ENCODE measurements at regions not wholly inside any gene's neighbourhood (a gene's known extent, or its start where the extent isn't known, plus 50 kb on each side); places are given as distances from the start of the nearest gene placed in this dataset.

- no peak for DNase-seq (ENCODE audit: low read depth in 1 of 2, low spot score in 1 of 2)
- TF ChIP-seq REST (IDR thresholded peaks at IDR 0.05; ENCODE audit: insufficient replicate concordance, low read depth) (no peak), SPI1 (IDR thresholded peaks at IDR 0.05; ENCODE audit: borderline replicate concordance, low read depth) (no peak), GABPA (IDR thresholded peaks at IDR 0.05; ENCODE audit: low read depth) (no peak), POLR2AphosphoS5 (IDR thresholded peaks at IDR 0.05; ENCODE audit: low read depth) (no peak), CTCF (IDR thresholded peaks at IDR 0.05; ENCODE audit: insufficient read depth, low read length) (no peak)
- no peaks in the 10 kb centered on the region for H3K27me3 ChIP-seq (ENCODE audit: insufficient read depth, poor library complexity, severe bottlenecking)
Observed at GRCh38 chr4:79025170-79025569, 85.9 kb upstream of the PAQR3 start.

GRCh38 chr4:79023799-79024770 is 84.8 kb upstream of the PAQR3 start:
- DNase-seq (ENCODE audit: low read depth in 1 of 2, low spot score in 1 of 2), result no peak
- no peaks in the 10 kb centered on the region for H3K27me3 ChIP-seq (ENCODE audit: insufficient read depth, poor library complexity, severe bottlenecking)
- H3K27ac ChIP-seq (replicated peaks), result no peak overlapping the region
- no peak for TF ChIP-seq CTCF (IDR thresholded peaks at IDR 0.05; ENCODE audit: insufficient read depth, low read length)
- no peak for TF ChIP-seq GABPA (IDR thresholded peaks at IDR 0.05; ENCODE audit: low read depth)
- no peak for TF ChIP-seq POLR2AphosphoS5 (IDR thresholded peaks at IDR 0.05; ENCODE audit: low read depth)
- TF ChIP-seq SPI1 (IDR thresholded peaks at IDR 0.05; ENCODE audit: borderline replicate concordance, low read depth), result no peak
- no peak for TF ChIP-seq REST (IDR thresholded peaks at IDR 0.05; ENCODE audit: insufficient replicate concordance, low read depth)
- no peak overlapping the region for H3K4me3 ChIP-seq (replicated peaks; ENCODE audit: insufficient read depth, low read length)

More at GRCh38 chr4:79025170-79025569, 85.9 kb upstream of the PAQR3 start:
- H3K4me3 ChIP-seq (replicated peaks; ENCODE audit: insufficient read depth, low read length), result no peak overlapping the region
- H3K27ac ChIP-seq (replicated peaks), result no peak overlapping the region

GRCh38 chr4:79022529-79022928 is 83.3 kb upstream of the PAQR3 start:
- Histone ChIP-seq H3K27ac (replicated peaks) (no peak overlapping the region), H3K27me3 (ENCODE audit: insufficient read depth, poor library complexity, severe bottlenecking) (no peaks in the 10 kb centered on the region), H3K4me3 (replicated peaks; ENCODE audit: insufficient read depth, low read length) (no peak overlapping the region)
- DNase-seq (ENCODE audit: low read depth in 1 of 2, low spot score in 1 of 2), result no peak
- TF ChIP-seq POLR2AphosphoS5 (IDR thresholded peaks at IDR 0.05; ENCODE audit: low read depth) (no peak), CTCF (IDR thresholded peaks at IDR 0.05; ENCODE audit: insufficient read depth, low read length) (no peak), GABPA (IDR thresholded peaks at IDR 0.05; ENCODE audit: low read depth) (no peak), REST (IDR thresholded peaks at IDR 0.05; ENCODE audit: insufficient replicate concordance, low read depth) (no peak), SPI1 (IDR thresholded peaks at IDR 0.05; ENCODE audit: borderline replicate concordance, low read depth) (no peak)

All from HL-60 (cell line).